ENCODE measurements at regions not wholly inside any gene's neighbourhood (a gene's known extent, or its start where the extent isn't known, plus 50 kb on each side); places are given as distances from the start of the nearest gene placed in this dataset.
"Not testable (repeated sequence)": the region's sequence is repeated elsewhere in the genome, so short reads cannot be mapped to it uniquely, and the experiment has no call there.

GRCh38 chr5:25764733-25765132 is 1120.0 kb upstream of the CDH10 start:
- no peak for FAIRE-seq

- no peak for FAIRE-seq
Observed at GRCh38 chr5:25763781-25764180, 1119.0 kb upstream of the CDH10 start.

- no peak for FAIRE-seq
Observed at GRCh38 chr5:25754895-25755294, 1110.1 kb upstream of the CDH10 start.

DNA sequence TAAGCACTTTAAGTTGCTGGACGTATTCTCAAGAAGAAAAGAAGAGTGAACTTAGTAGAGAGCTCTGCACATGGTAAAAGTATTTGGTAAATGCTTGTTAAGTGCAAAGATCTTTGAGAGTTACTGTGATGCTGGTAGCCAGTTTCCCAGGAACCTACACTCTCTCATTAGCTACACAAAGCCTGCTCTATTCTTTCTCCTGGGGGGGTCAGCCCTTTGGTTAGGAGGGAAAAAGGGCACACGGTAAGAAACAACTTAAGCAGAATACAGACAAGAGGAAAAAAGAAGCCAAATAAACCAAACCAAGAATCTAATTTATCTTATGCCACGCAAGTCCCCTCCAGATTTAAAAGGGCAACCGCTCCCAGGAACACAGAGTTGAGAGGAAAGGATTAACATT is 1100.1 kb upstream of the CDH10 start:
- no peak for FAIRE-seq

- FAIRE-seq: no peak
Observed at GRCh38 chr5:25716680-25717079, 1071.9 kb upstream of the CDH10 start.

DNA sequence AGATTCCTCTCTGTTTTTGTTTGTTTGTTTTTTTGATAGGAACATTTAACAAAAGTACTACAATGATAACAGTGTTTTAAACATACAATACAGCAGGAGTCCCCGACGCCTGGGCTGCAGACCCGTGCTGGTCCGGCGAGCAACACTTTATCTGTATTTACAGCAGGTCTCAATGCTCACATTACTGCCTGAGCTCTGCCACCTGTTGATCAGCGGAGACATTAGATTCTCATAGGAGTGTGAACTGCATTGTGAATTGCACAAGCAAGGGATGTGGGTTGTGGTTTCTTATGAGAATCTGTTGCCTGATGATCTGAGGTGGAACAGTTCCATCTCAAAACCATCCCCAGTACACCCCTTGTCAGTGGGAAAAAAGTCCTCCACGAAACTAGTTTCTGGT is 1068.5 kb upstream of the CDH10 start:
- FAIRE-seq: no peak

GRCh38 chr5:25707093-25707492 is 1062.3 kb upstream of the CDH10 start:
- FAIRE-seq: no peak

- FAIRE-seq: no peak
Observed at GRCh38 chr5:25701936-25702335, 1057.2 kb upstream of the CDH10 start.

DNA sequence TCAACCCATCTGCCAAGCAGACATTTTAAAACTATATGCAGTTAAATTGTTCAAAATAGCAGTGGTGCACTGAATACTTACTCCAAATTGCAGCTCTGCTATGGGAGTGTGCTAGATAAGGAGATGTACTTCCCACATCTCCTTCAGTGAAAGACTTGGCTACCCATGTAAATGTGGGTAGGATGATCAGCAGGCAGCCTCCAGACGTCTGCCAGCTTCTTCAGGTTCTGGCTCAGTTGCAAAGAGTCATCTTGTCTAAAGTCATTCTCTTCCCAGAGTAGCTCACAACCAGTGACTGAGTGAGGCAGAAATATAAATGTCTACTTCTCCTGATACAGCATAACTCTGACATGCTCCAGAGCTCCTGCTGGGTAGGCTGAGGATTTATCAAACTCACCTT is 1050.0 kb upstream of the CDH10 start:
- no peak for FAIRE-seq

GRCh38 chr5:25688156-25688555 is 1043.4 kb upstream of the CDH10 start:
- FAIRE-seq: no peak

DNA sequence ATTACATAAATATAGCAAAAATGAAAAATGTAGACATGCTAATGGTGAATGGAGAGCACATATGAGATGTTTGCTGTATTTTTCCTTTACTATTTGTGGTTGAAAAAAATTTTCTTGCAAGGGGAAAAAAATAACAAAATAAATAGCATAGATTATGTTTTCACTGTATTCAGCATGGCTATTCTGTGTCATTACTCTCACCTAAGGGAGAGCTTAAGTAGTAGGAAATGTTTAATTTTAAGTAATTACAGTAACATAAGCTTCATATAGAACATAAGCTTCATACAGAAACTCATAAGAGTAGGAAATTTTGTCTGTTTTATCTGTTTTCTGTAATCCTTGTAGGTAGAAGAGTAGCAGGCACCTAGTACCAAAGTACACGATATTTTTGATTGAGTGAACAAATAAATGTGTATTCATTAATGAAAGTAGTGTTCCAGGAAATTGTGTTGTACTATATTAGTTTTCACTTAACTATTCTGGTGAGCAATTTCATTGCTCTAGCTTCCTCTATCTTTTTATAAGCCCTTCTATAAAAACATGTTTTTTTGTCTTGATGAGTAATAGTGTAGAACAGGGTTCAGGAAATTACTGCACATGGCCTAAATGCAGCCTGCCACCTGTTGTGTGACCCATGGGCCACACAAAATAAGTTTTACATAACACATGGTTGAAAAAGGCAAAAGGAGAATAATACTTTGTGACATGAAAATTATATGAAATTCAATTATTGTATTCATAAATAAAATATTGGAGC is 1025.0 kb upstream of the CDH10 start:
- FAIRE-seq: no peak

DNA sequence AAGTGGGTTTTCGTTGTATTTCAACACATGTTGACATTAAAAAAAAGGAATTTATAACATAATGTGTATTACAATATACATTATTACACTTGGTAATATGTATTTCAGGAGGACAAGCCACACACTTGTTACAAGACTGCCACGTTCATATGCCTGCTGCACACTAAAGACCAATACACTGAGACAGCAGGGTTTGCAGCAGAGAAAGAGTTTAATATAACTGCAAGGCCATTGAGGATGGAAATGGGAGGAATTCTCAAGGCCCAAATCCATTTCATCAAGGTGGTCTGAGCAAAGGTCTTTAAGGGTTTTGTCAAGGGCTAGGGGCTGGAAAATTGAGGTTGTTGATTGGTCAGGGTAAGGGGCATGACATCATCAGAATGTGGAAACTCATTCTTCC is 1017.8 kb upstream of the CDH10 start:
- FAIRE-seq: no peak

- not testable (repeated sequence) for FAIRE-seq
Observed at GRCh38 chr5:25650316-25650715, 1005.5 kb upstream of the CDH10 start.

- FAIRE-seq: no peak
Observed at GRCh38 chr5:25649628-25650265, 1005.0 kb upstream of the CDH10 start.

GRCh38 chr5:25646421-25647341 is 1001.9 kb upstream of the CDH10 start:
- FAIRE-seq: no peak

GRCh38 chr5:25641124-25641523 is 996.3 kb upstream of the CDH10 start:
- FAIRE-seq: no peak

- no peak for FAIRE-seq
Observed at GRCh38 chr5:25619273-25619672, 974.5 kb upstream of the CDH10 start.

DNA sequence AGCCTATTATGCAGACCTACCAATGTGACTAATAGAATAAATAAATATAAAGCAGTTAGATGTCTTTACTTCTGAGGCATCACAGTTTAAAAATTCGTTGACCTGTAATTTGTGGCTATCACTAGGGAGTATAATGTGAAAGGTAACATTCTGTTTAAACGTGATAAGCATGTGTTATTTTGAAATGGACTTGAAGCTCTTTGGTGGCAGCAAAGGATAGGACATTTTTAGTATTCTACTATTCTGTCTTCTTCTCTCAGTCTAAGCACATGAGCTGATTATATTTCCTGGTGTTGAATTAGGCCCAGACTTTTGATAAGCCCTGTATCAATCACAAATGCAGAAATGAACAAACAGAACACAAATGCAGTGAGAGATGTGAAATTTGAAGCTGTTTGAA is 974.0 kb upstream of the CDH10 start:
- FAIRE-seq: no peak

- no peak for FAIRE-seq
Observed at GRCh38 chr5:25614466-25614865, 969.7 kb upstream of the CDH10 start.

GRCh38 chr5:25604681-25605080 is 959.9 kb upstream of the CDH10 start:
- FAIRE-seq: no peak

DNA sequence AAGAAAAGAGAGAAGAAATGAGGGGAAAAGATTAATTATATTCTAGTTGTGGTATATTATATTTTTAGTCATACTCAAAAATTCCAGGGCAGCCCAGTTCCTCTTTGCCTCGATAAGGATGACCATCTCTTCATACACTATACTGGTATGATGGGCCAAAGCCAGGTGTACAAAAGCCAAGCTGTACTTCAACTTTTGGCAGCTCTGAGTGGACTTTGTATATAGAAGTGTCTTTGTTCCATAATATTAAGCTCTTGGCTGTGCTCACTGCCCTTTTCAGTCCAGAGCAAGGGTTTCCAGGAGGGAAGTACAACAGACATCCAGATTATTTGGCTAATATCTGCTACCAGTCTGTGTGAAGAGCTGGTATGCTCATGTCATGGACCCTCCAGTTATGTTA is 934.3 kb upstream of the CDH10 start:
- FAIRE-seq: no peak

DNA sequence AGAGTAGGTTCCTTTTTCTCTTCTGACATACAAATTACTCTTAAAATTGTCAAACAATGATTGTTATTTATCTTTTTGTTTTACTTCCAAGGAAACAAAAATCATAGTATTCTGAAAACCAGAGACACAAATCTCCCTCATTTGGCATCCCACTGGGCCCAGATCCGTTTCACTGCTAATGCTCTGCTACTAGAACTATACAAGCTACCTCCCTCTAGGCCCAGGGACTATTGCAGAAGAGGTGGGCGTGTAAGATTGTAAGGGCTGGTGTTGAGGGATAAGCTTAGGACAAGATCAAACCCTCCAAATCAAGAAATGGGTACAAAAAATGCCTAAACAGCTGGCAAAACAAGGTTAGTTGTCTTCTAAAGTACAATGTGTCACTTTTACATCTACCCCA is 928.9 kb upstream of the CDH10 start:
- no peak for FAIRE-seq

GRCh38 chr5:25570067-25570583 is 925.3 kb upstream of the CDH10 start:
- no peak for FAIRE-seq

All from colon (tissue), 2 donors.